Panc1 (cell line): ENCODE measurements at regions not wholly inside any gene's neighbourhood (a gene's known extent, or its start where the extent isn't known, plus 50 kb on each side); places are given as distances from the start of the nearest gene placed in this dataset.

Source experiments
- ATAC-seq: fragments of 200-7000 bp; cut with Tn5 transposase; 2 replicates; pipeline ENCODE4 v1.9.1; 2020; ENCODE audit warnings: mild to moderate bottlenecking, moderate library complexity
- BruUV-seq: library from RNA; stranded (reverse); fragments of 400-500 nt; replicated peaks from 2 replicates; lab custom pipeline; 2021; lab: Mats Ljungman, UMichigan
- CTCF ChIA-PET: fragments of 300-600 bp; sonication (Branson Sonifier 250); formaldehyde crosslinking; loops from one replicate; lab custom pipeline; 2022; ENCODE audit warnings: antibody characterized with exemption; lab: Charles Lee
- POLR2A ChIA-PET: fragments of 300-600 bp; sonication (Branson Sonifier 250); formaldehyde crosslinking; loops from one replicate; lab custom pipeline; 2022; ENCODE audit warnings: antibody characterized with exemption; lab: Charles Lee
- DNase-seq: peaks from one replicate; pipeline ENCODE4 v3.0.0-alpha.2; 2010; ENCODE audit warnings: low read depth, low spot score
- H3K27ac ChIP-seq: 2 replicates; pipeline ENCODE4 v1.5.1; 2011; ENCODE audit warnings: mild to moderate bottlenecking, low read length, inconsistent platforms
- H3K27me3 ChIP-seq: fragments of 200-500 bp; sonication (Bioruptor generic); 2 replicates; pipeline ENCODE4 v1.6.0; 2014; ENCODE audit warnings: low read length, inconsistent platforms; ENCODE audit not compliant: control insufficient read depth, insufficient read depth
- H3K36me3 ChIP-seq: fragments of 200-500 bp; sonication (Bioruptor generic); 2 replicates; pipeline ENCODE4 v1.5.1; 2014; ENCODE audit warnings: inconsistent platforms, mild to moderate bottlenecking, low read length, moderate library complexity; ENCODE audit not compliant: control insufficient read depth, insufficient read depth
- H3K4me1 ChIP-seq: 2 replicates; pipeline ENCODE4 v1.5.1; 2011; ENCODE audit warnings: inconsistent platforms, mild to moderate bottlenecking, low read length, moderate library complexity; ENCODE audit not compliant: control insufficient read depth, insufficient read depth
- H3K4me3 ChIP-seq, 2 experiments: 2 replicates each; pipeline ENCODE4 v1.5.1; 2011 to 2012; ENCODE audit warnings: low read depth in 2 of 2, low read length in 2 of 2, mild to moderate bottlenecking in 2 of 2, inconsistent platforms in 1 of 2, moderate library complexity in 1 of 2
- H3K9me3 ChIP-seq: fragments of 200-500 bp; sonication (Bioruptor generic); 2 replicates; pipeline ENCODE4 v1.5.1; 2014; ENCODE audit warnings: low read depth, mild to moderate bottlenecking, inconsistent platforms, low read length, moderate library complexity; ENCODE audit not compliant: control insufficient read depth, insufficient read depth
- POLR2AphosphoS5 ChIP-seq: IDR thresholded peaks from 2 replicates; pipeline ENCODE4 v1.6.1; 2012; ENCODE audit warnings: mild to moderate bottlenecking, low read depth, low read length, moderate library complexity
- SIN3A ChIP-seq: IDR thresholded peaks from 2 replicates; pipeline ENCODE4 v1.6.1; 2012; ENCODE audit warnings: low read depth, mild to moderate bottlenecking, low read length, moderate library complexity, borderline replicate concordance; ENCODE audit not compliant: insufficient read depth
- TCF7L2 ChIP-seq: IDR thresholded peaks from 2 replicates; pipeline ENCODE4 v1.6.1; 2011; ENCODE audit warnings: mild to moderate bottlenecking, low read depth, low read length, inconsistent platforms
- in situ Hi-C: cut with HindIII; loops from 2 replicates; pipeline ENCODE4 v1.10.0; 2016; ENCODE audit warnings: low sequenced_read_pairs, low pct_unique_long_range_greater_than_20kb
- intact Hi-C: fragments of 100-400 bp; cut with micrococcal nuclease; formaldehyde crosslinking; loops from one replicate; pipeline ENCODE4 v1.10.0; 2022; ENCODE audit not compliant: unreplicated experiment
- TF ChIP-seq, protein P1 (sequence below): fragments of 450-650 bp; IDR thresholded peaks from 2 replicates; pipeline ENCODE4 v1.5.1; 2017; ENCODE audit warnings: mild to moderate bottlenecking
- TF ChIP-seq, protein P2 (sequence below), 2 experiments: IDR thresholded peaks; 2 replicates each; pipeline ENCODE4 v1.6.1; 2011 to 2012; ENCODE audit warnings: low read depth in 2 of 2, control low read depth in 1 of 2, low read length in 1 of 2, mild to moderate bottlenecking in 1 of 2, moderate library complexity in 1 of 2; ENCODE audit not compliant: insufficient read depth in 1 of 2

DNA sequence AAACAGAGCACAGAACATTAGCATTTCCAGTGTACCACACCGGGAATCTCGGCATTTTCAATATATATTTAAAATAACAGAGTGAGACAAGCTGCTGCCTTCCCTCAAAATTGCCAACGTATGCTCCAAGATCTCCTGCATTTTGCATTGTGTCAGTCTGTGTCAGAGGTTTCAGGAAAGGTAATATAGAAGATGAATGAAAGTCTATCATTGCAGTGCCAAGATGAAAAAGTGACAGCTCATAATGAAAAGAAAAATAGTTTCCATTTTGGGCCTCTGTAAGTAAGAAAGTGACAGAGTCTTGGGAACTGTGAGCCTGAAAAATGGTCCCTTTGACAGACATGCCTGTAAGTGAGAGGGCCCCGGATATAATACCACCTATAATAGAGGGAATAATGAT, 297.8 kb upstream of the PIK3C3 start:
- TF ChIP-seq POLR2AphosphoS5, result no peak
- no peak for TF ChIP-seq TCF7L2
- TF ChIP-seq, protein P1, sequence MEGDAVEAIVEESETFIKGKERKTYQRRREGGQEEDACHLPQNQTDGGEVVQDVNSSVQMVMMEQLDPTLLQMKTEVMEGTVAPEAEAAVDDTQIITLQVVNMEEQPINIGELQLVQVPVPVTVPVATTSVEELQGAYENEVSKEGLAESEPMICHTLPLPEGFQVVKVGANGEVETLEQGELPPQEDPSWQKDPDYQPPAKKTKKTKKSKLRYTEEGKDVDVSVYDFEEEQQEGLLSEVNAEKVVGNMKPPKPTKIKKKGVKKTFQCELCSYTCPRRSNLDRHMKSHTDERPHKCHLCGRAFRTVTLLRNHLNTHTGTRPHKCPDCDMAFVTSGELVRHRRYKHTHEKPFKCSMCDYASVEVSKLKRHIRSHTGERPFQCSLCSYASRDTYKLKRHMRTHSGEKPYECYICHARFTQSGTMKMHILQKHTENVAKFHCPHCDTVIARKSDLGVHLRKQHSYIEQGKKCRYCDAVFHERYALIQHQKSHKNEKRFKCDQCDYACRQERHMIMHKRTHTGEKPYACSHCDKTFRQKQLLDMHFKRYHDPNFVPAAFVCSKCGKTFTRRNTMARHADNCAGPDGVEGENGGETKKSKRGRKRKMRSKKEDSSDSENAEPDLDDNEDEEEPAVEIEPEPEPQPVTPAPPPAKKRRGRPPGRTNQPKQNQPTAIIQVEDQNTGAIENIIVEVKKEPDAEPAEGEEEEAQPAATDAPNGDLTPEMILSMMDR, result no peak
- BruUV-seq, result no TSS peak

DNA sequence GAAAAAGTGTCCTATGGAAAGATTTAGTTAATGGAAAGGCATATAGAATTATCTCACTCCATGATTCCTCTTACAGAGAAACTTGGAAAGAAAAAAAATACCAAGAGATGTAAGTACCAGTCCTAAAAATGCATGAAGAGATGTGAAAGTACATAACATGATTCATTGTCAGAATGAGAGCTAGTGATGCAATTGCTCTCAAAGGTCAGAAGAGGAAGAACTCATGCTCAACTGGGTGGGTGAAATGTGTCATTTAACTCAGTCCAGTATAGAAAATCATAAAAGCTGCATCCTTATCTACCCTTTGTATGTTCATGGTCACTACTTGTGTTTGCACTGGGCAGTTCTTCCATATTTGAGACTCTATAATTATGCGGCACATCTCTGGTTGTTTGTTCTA, 300.0 kb upstream of the PIK3C3 start:
- Histone ChIP-seq H3K4me3 (no peak overlapping the region), H3K27ac (no peak overlapping the region), H3K4me1 (no peaks in the 10 kb centered on the region), H3K9me3 (no peaks in the 10 kb centered on the region), H3K27me3 (no peaks in the 10 kb centered on the region), H3K36me3 (no peaks in the 10 kb centered on the region)
- ChIA-PET CTCF (no interaction called here), POLR2A (no interaction called here)
- no TSS peak for BruUV-seq
- intact Hi-C loops, result no loop called here
- no peak for ATAC-seq
- in situ Hi-C loops, result no loop called here
- no peak for DNase-seq
- TF ChIP-seq POLR2AphosphoS5 (no peak), TCF7L2 (no peak), SIN3A (no peak)
- TF ChIP-seq, protein P2, sequence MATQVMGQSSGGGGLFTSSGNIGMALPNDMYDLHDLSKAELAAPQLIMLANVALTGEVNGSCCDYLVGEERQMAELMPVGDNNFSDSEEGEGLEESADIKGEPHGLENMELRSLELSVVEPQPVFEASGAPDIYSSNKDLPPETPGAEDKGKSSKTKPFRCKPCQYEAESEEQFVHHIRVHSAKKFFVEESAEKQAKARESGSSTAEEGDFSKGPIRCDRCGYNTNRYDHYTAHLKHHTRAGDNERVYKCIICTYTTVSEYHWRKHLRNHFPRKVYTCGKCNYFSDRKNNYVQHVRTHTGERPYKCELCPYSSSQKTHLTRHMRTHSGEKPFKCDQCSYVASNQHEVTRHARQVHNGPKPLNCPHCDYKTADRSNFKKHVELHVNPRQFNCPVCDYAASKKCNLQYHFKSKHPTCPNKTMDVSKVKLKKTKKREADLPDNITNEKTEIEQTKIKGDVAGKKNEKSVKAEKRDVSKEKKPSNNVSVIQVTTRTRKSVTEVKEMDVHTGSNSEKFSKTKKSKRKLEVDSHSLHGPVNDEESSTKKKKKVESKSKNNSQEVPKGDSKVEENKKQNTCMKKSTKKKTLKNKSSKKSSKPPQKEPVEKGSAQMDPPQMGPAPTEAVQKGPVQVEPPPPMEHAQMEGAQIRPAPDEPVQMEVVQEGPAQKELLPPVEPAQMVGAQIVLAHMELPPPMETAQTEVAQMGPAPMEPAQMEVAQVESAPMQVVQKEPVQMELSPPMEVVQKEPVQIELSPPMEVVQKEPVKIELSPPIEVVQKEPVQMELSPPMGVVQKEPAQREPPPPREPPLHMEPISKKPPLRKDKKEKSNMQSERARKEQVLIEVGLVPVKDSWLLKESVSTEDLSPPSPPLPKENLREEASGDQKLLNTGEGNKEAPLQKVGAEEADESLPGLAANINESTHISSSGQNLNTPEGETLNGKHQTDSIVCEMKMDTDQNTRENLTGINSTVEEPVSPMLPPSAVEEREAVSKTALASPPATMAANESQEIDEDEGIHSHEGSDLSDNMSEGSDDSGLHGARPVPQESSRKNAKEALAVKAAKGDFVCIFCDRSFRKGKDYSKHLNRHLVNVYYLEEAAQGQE (IDR thresholded peaks at IDR 0.05; ENCODE audit: insufficient read depth in 1 of 2, low read depth in 2 of 2, low read length in 1 of 2), result no peak

More for the DNA sequence above, 297.8 kb upstream of the PIK3C3 start:
- H3K9me3 ChIP-seq, result no peaks in the 10 kb centered on the region
- ChIA-PET POLR2A (no interaction called here), CTCF (no interaction called here)
- no peaks in the 10 kb centered on the region for H3K27me3 ChIP-seq
- H3K4me1 ChIP-seq, result no peaks in the 10 kb centered on the region
- no peak for ATAC-seq
- in situ Hi-C loops (no loop called here), intact Hi-C loops (no loop called here)
- DNase-seq, result no peak
- H3K4me3 ChIP-seq, result no peak overlapping the region
- no peaks in the 10 kb centered on the region for H3K36me3 ChIP-seq
- no peak overlapping the region for H3K27ac ChIP-seq

DNA sequence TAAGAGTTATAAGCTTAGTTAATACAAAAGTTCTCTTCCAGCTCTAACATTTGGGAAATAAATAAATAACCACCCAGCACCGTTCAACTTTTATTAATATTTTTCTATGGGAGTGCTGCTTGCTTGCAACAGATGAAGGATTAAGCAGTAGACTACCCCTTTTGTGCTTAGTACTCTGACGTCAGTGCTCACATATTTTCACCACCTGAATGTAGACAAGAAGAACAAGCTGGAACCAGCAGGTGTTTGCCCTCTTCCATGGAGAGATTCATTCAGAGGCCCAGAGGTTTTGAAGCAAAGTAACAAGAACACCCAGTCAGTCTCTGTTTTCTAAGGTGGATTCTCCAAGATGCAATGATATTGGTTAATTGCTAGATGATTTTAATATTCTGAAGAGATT, 307.1 kb upstream of the PIK3C3 start:
- DNase-seq, result no peak
- Histone ChIP-seq H3K4me3 (no peak overlapping the region), H3K27me3 (no peaks in the 10 kb centered on the region), H3K4me1 (no peaks in the 10 kb centered on the region), H3K36me3 (no peaks in the 10 kb centered on the region), H3K27ac (no peak overlapping the region), H3K9me3 (no peaks in the 10 kb centered on the region)
- CTCF ChIA-PET, result no interaction called here
- TF ChIP-seq, protein P2 (IDR thresholded peaks at IDR 0.05; ENCODE audit: insufficient read depth in 1 of 2, low read depth in 2 of 2, low read length in 1 of 2), result no peak
- TF ChIP-seq, protein P1, result no peak
- TF ChIP-seq SIN3A, result no peak
- no peak for TF ChIP-seq POLR2AphosphoS5
- no peak for TF ChIP-seq TCF7L2
- BruUV-seq, result no TSS peak
- POLR2A ChIA-PET, result no interaction called here
- intact Hi-C loops (no loop called here), in situ Hi-C loops (no loop called here)
- no peak for ATAC-seq
